NB4 (cell line): ENCODE measurements at regions not wholly inside any gene's neighbourhood (a gene's known extent, or its start where the extent isn't known, plus 50 kb on each side); places are given as distances from the start of the nearest gene placed in this dataset.
"Not testable (repeated sequence)": the region's sequence is repeated elsewhere in the genome, so short reads cannot be mapped to it uniquely, and the experiment has no call there.

Experiments used
- DNase-seq: peaks from one replicate; pipeline ENCODE4 v3.0.0; 2010; ENCODE audit warnings: low read depth
- H3K4me3 ChIP-seq: one replicate; pipeline ENCODE4 v1.5.1; 2011; ENCODE audit warnings: mild to moderate bottlenecking, low read depth, low read length, moderate library complexity
- CTCF ChIP-seq: IDR thresholded peaks from one replicate; pipeline ENCODE4 v1.5.1; 2012; ENCODE audit warnings: low read depth, low read length
- MAX ChIP-seq: IDR thresholded peaks from 2 replicates; pipeline ENCODE4 v1.6.1; 2011; ENCODE audit warnings: low read depth, low read length
- MYC ChIP-seq: IDR thresholded peaks from 2 replicates; pipeline ENCODE4 v1.6.1; 2011; ENCODE audit warnings: low read depth, low read length
- POLR2A ChIP-seq: IDR thresholded peaks from 2 replicates; pipeline ENCODE4 v1.6.1; 2011; ENCODE audit warnings: mild to moderate bottlenecking; ENCODE audit not compliant: insufficient read length; ENCODE audit errors: extremely low read depth

- peak; percentile 47 for TF ChIP-seq CTCF
- DNase-seq = peak; percentile 75
- not testable (repeated sequence) for H3K4me3 ChIP-seq
These were observed 215.6 kb upstream of the TET2 start for GRCh38 chr4:104930745-104931736.

- TF ChIP-seq MAX = no peak
These were observed 208.1 kb upstream of the TET2 start for GRCh38 chr4:104938624-104939023.

GRCh38 chr4:104940927-104941326, 205.7 kb upstream of the TET2 start:
- DNase-seq = no peak
- H3K4me3 ChIP-seq = no peak overlapping the region
- TF ChIP-seq MYC = no peak
- TF ChIP-seq POLR2A = no peak

More at GRCh38 chr4:104938624-104939023, 208.1 kb upstream of the TET2 start:
- DNase-seq = no peak
- H3K4me3 ChIP-seq = no peak overlapping the region

GRCh38 chr4:104941661-104942062, 205.0 kb upstream of the TET2 start:
- TF ChIP-seq CTCF (no peak), POLR2A (no peak), MAX (no peak)
- H3K4me3 ChIP-seq = no peak overlapping the region
- no peak for DNase-seq

- H3K4me3 ChIP-seq = no peak overlapping the region
- no peak for DNase-seq
- no peak for TF ChIP-seq MAX
These were observed 203.5 kb upstream of the TET2 start for GRCh38 chr4:104942990-104943743.

GRCh38 chr4:104944596-104944995, 202.1 kb upstream of the TET2 start:
- no peak for DNase-seq
- TF ChIP-seq CTCF = no peak
- no peak for TF ChIP-seq MYC
- TF ChIP-seq POLR2A = no peak
- no peak for TF ChIP-seq MAX
- no peak overlapping the region for H3K4me3 ChIP-seq

GRCh38 chr4:104964410-104965175, 182.1 kb upstream of the TET2 start:
- no peak for DNase-seq

More at GRCh38 chr4:104964410-104965175, 182.1 kb upstream of the TET2 start:
- H3K4me3 ChIP-seq = no peak overlapping the region
- TF ChIP-seq CTCF (no peak), MAX (no peak), POLR2A (no peak), MYC (no peak)
